GM21526 (cell line): ENCODE measurements at regions not wholly inside any gene's neighbourhood (a gene's known extent, or its start where the extent isn't known, plus 50 kb on each side); places are given as distances from the start of the nearest gene placed in this dataset.
"Not testable (repeated sequence)": the region's sequence is repeated elsewhere in the genome, so short reads cannot be mapped to it uniquely, and the experiment has no call there.

Experiments
- ATAC-seq: cut with Tn5 transposase; IDR thresholded peaks from one replicate; pipeline ENCODE4 v1.9.1; 2021; ENCODE audit warnings: moderate library complexity; ENCODE audit not compliant: unreplicated experiment, low FRiP score

GRCh38 chr3:159332535-159333099 is 530.8 kb downstream of the MFSD1 start:
- no peak for ATAC-seq

DNA sequence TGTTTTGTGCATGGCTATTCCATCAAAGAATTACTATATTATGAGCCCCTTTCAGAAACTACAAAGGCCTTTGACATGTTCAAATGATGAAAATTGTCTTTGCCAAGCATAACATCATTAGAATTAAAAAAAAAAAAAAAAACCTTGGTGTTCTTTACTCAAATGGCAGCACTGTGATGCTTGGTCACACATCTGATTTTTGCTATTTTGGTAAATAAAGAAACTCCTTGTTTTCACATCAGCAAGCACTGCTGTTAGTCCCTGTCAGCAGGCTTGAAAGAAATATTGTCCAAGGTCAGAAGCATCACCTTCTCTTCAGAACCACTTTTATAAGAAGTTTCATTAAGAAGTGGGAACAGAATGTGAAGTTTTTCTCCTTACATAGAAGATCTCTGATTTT is 537.3 kb downstream of the MFSD1 start:
- no peak for ATAC-seq

- no peak for ATAC-seq
Measured at GRCh38 chr3:159340877-159341500, 539.1 kb downstream of the MFSD1 start.

- ATAC-seq, result no peak
Measured at GRCh38 chr3:159346271-159346903, 544.5 kb downstream of the MFSD1 start.

DNA sequence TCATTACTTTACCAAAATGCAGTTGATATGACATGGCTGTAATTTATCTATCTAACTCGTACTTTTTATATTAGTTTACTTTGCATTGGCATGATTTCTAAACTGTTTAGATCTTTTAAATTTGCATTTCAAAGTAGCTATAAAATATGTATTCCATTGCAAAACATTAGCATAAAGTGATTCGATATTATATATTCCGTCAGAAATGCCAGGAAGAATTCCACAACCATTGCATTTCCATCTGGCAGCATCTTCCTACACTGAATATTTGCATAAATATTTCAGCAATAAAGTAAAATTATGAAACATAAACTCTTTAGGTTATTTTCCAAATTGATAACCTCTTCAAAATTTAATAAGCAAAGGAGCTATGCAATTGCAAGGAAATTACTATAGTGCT is 546.6 kb downstream of the MFSD1 start:
- no peak for ATAC-seq

- ATAC-seq, result no peak
Measured at GRCh38 chr3:159356606-159357005, 554.8 kb downstream of the MFSD1 start.

DNA sequence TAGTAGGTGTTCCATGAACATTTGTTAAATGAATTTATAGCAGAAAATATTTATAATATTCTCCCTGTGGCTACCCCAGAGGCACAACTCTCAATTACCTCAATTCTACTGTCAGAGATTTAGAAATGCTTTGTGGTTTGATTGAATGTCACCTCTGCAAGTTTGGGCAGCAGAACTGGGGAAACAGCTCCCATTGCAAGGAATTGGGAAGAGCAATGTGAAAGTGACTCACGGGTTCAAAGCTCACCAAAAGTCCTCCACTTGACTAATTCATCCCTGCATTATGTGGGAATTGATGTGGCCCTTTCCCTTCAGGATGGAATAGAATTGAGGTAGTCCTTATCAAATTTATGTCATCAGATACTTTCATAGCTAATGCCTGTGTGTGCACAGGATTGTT is 562.7 kb downstream of the MFSD1 start:
- ATAC-seq, result no peak

GRCh38 chr3:159366476-159366875 is 564.6 kb downstream of the MFSD1 start:
- ATAC-seq, result no peak

DNA sequence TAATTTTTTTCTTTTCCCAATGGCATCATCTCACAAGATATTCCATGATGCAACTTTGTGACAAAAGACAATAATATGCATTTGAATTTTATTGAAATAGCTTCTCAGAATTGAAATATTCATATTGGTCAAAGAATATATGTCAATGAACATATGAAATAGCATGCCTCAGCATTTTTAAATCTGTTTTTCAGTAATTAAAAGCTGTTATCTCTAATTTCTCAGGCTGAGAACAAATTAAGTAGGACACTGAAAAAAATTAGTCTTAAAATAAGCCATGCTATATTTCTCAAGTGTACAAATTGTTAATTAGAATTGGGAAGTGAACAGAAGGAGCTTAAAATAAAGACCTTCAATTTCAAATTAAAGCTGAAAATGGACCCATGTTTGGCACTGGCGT is 570.1 kb downstream of the MFSD1 start:
- no peak for ATAC-seq

GRCh38 chr3:159378396-159379194 is 576.7 kb downstream of the MFSD1 start:
- no peak for ATAC-seq

GRCh38 chr3:159380891-159381290 is 579.0 kb downstream of the MFSD1 start:
- no peak for ATAC-seq

- no peak for ATAC-seq
Measured at GRCh38 chr3:159390656-159391212, 588.9 kb downstream of the MFSD1 start.

DNA sequence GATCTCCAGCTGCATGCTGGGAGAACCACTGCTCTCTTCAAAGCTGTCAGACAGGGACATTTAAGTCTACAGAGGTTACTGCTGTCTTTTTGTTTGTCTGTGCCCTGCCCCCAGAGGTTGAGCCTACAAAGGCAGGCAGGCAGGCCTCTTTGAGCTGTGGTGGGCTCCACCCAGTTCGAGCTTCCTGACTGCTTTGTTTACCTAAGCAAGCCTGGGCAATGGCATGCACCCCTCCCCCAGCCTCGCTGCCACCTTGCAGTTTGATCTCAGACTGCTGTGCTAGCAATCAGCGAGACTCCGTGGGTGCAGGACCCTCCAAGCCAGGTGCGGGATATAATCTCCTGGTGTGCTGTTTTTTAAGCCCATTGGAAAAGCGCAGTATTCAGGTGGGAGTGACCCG is 591.0 kb upstream of the IL12A start:
- ATAC-seq, result not testable (repeated sequence)

- ATAC-seq, result no peak
Measured at GRCh38 chr3:159401069-159401468, 587.6 kb upstream of the IL12A start.

- ATAC-seq, result not testable (repeated sequence)
Measured at GRCh38 chr3:159409711-159410110, 578.9 kb upstream of the IL12A start.

- ATAC-seq, result no peak
Measured at GRCh38 chr3:159413319-159413718, 575.3 kb upstream of the IL12A start.

DNA sequence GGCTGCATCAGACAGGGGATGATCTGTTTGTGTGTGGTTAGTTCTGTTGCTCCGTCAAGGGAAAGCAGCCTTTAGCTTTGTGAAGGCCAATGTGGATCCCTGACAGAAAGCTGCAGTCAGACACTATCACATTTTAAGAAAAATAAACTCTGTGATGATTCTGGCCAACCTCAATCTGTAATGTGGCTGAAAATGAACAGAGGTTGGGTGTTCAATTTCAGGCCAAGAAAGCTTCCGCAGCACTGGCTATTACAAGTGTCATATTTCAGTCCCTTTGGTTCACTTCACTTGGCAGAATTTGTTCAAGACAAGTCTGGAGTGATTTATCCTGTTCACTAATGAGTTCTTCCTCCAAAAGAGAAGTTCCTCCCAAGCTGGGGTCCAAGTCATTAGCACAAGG is 571.8 kb upstream of the IL12A start:
- ATAC-seq, result no peak

GRCh38 chr3:159417761-159418160 is 570.9 kb upstream of the IL12A start:
- no peak for ATAC-seq

- ATAC-seq, result no peak
Measured at GRCh38 chr3:159418571-159419526, 569.8 kb upstream of the IL12A start.

DNA sequence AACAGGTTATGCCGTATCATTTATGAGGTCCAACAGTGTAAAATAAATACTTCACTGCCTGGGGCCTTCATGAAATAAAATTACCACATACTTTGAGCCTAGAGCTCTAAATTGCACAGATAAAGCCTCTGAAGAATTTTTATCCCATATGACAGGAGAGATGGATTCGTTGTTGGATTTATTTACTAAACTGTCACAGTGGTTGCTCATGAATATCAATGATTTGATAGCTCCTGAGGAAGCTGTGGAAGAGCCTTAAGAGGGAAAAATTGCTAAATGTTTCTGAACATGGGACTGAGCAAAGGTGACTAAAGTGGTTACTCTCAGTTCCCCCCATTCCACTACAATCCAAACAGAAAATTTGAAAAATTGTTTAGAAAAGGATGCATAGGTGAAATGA is 558.9 kb upstream of the IL12A start:
- ATAC-seq, result no peak
